ENCODE measurements at regions not wholly inside any gene's neighbourhood (a gene's known extent, or its start where the extent isn't known, plus 50 kb on each side); places are given as distances from the start of the nearest gene placed in this dataset.

DNA sequence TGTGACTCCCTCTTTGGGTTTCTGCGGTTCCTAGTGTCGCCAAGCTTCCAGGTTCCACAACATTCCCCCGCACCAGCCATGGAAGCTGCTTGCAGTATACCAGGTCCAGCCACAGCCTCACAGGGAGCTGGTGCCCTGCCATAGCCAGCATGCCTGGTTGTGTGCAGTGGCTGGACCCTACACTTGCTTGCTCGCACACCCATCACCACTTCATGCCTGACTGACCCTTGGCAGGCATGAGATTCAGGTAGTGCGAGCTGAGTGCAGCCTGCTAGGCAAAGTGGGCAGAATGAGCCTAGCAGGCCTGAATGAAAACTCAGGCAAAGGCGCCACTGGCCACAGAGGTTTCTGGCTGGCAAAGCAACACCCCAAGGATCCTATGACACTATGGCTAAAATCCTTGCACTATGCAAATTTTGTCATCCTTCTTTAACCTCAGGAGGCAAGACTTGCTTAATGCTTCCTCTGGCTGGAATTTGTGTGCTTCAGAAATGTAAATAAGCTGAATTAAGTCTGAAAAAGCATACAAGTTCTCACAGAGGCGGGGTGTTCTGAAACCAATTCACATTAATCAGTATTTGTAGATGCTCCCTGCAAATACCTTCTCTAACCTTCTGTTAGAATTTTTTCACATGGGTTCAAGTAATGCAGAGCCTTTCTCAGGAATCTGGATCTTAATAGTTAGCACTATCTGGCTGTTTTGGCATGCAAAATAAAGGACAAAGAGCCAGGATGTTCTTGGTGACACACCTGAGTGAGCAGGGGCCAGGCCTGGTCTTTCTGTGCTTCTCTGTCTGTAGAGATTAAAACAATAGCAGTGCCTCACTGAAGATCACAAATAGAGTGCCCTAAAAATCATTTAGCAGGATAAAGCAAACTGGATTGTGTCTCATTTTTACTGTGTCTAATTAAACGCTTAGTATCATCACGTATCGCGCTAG, 256.9 kb downstream of the GPATCH2 start:
- TF ChIP-seq RXRA (IDR thresholded peaks at IDR 0.05): no peak
- no peak for TF ChIP-seq RAD21 (IDR thresholded peaks at IDR 0.05)
- no peak for TF ChIP-seq YY1 (IDR thresholded peaks at IDR 0.05)
- TF ChIP-seq FOXA2 (IDR thresholded peaks at IDR 0.05): no peak
- TF ChIP-seq HNF4G (IDR thresholded peaks at IDR 0.05): no peak
- TF ChIP-seq EGR1 (IDR thresholded peaks at IDR 0.05; ENCODE audit: low read depth in 2 of 2): no peak
- TF ChIP-seq, protein P1, sequence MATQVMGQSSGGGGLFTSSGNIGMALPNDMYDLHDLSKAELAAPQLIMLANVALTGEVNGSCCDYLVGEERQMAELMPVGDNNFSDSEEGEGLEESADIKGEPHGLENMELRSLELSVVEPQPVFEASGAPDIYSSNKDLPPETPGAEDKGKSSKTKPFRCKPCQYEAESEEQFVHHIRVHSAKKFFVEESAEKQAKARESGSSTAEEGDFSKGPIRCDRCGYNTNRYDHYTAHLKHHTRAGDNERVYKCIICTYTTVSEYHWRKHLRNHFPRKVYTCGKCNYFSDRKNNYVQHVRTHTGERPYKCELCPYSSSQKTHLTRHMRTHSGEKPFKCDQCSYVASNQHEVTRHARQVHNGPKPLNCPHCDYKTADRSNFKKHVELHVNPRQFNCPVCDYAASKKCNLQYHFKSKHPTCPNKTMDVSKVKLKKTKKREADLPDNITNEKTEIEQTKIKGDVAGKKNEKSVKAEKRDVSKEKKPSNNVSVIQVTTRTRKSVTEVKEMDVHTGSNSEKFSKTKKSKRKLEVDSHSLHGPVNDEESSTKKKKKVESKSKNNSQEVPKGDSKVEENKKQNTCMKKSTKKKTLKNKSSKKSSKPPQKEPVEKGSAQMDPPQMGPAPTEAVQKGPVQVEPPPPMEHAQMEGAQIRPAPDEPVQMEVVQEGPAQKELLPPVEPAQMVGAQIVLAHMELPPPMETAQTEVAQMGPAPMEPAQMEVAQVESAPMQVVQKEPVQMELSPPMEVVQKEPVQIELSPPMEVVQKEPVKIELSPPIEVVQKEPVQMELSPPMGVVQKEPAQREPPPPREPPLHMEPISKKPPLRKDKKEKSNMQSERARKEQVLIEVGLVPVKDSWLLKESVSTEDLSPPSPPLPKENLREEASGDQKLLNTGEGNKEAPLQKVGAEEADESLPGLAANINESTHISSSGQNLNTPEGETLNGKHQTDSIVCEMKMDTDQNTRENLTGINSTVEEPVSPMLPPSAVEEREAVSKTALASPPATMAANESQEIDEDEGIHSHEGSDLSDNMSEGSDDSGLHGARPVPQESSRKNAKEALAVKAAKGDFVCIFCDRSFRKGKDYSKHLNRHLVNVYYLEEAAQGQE (IDR thresholded peaks at IDR 0.05): no peak
- TF ChIP-seq, protein P2, sequence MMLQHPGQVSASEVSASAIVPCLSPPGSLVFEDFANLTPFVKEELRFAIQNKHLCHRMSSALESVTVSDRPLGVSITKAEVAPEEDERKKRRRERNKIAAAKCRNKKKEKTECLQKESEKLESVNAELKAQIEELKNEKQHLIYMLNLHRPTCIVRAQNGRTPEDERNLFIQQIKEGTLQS (IDR thresholded peaks at IDR 0.05): no peak
- TF ChIP-seq, protein P3, sequence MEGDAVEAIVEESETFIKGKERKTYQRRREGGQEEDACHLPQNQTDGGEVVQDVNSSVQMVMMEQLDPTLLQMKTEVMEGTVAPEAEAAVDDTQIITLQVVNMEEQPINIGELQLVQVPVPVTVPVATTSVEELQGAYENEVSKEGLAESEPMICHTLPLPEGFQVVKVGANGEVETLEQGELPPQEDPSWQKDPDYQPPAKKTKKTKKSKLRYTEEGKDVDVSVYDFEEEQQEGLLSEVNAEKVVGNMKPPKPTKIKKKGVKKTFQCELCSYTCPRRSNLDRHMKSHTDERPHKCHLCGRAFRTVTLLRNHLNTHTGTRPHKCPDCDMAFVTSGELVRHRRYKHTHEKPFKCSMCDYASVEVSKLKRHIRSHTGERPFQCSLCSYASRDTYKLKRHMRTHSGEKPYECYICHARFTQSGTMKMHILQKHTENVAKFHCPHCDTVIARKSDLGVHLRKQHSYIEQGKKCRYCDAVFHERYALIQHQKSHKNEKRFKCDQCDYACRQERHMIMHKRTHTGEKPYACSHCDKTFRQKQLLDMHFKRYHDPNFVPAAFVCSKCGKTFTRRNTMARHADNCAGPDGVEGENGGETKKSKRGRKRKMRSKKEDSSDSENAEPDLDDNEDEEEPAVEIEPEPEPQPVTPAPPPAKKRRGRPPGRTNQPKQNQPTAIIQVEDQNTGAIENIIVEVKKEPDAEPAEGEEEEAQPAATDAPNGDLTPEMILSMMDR (IDR thresholded peaks at IDR 0.05; ENCODE audit: low read depth, low read length, missing input control): no peak
- TF ChIP-seq, protein P4, sequence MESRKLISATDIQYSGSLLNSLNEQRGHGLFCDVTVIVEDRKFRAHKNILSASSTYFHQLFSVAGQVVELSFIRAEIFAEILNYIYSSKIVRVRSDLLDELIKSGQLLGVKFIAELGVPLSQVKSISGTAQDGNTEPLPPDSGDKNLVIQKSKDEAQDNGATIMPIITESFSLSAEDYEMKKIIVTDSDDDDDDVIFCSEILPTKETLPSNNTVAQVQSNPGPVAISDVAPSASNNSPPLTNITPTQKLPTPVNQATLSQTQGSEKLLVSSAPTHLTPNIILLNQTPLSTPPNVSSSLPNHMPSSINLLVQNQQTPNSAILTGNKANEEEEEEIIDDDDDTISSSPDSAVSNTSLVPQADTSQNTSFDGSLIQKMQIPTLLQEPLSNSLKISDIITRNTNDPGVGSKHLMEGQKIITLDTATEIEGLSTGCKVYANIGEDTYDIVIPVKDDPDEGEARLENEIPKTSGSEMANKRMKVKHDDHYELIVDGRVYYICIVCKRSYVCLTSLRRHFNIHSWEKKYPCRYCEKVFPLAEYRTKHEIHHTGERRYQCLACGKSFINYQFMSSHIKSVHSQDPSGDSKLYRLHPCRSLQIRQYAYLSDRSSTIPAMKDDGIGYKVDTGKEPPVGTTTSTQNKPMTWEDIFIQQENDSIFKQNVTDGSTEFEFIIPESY (IDR thresholded peaks at IDR 0.05): no peak
- WGBS: 92% methylated on average over 11 of the region's 11 CpGs
- Histone ChIP-seq H3K27ac (ENCODE audit: low read depth in 1 of 2, low read length in 2 of 2) (no peak overlapping the region), H3K4me1 (ENCODE audit: control insufficient read depth in 4 of 4, insufficient read depth in 4 of 4, low read length in 3 of 4) (no peaks in the 10 kb centered on the region), H3K27me3 (ENCODE audit: control insufficient read depth in 4 of 4, insufficient read depth in 4 of 4, low read length in 3 of 4) (no peaks in the 10 kb centered on the region), H3K9me3 (ENCODE audit: control insufficient read depth in 4 of 4, low read length in 3 of 4) (peaks cover 2 to 16% (median 8%) of the 10 kb centered on the region in 4 donors), H3K4me3 (ENCODE audit: low read depth in 1 of 3, low read length in 3 of 3) (no peak overlapping the region), H3K9ac (ENCODE audit: low read depth in 1 of 2, low read length in 2 of 2) (no peak overlapping the region), H3K36me3 (ENCODE audit: control insufficient read depth in 4 of 4, insufficient read depth in 3 of 4, low read depth in 1 of 4, low read length in 3 of 4) (no peaks in the 10 kb centered on the region)
- no peak for DNase-seq (ENCODE audit: low spot score)

- Histone ChIP-seq H3K4me3 (ENCODE audit: low read depth in 1 of 3, low read length in 3 of 3) (no peak overlapping the region), H3K36me3 (ENCODE audit: control insufficient read depth in 4 of 4, insufficient read depth in 3 of 4, low read depth in 1 of 4, low read length in 3 of 4) (no peaks in the 10 kb centered on the region), H3K9ac (ENCODE audit: low read depth in 1 of 2, low read length in 2 of 2) (no peak overlapping the region), H3K27ac (ENCODE audit: low read depth in 1 of 2, low read length in 2 of 2) (no peak overlapping the region), H3K9me3 (ENCODE audit: control insufficient read depth in 4 of 4, low read length in 3 of 4) (peaks cover 2 to 10% (median 7%) of the 10 kb centered on the region in 4 donors), H3K27me3 (ENCODE audit: control insufficient read depth in 4 of 4, insufficient read depth in 4 of 4, low read length in 3 of 4) (no peaks in the 10 kb centered on the region), H3K4me1 (ENCODE audit: control insufficient read depth in 4 of 4, insufficient read depth in 4 of 4, low read length in 3 of 4) (no peaks in the 10 kb centered on the region)
- WGBS: 85% methylated on average over 7 of the region's 7 CpGs
- DNase-seq (ENCODE audit: low spot score): no peak
- no peak for TF ChIP-seq MAX (IDR thresholded peaks at IDR 0.05)
- TF ChIP-seq TAF1 (conservative IDR thresholded peaks at IDR 0.05): no peak
- no peak for TF ChIP-seq NR2F2 (IDR thresholded peaks at IDR 0.05)
- no peak for TF ChIP-seq HNF4A (conservative IDR thresholded peaks at IDR 0.05)
- TF ChIP-seq GABPA (IDR thresholded peaks at IDR 0.05 in 1 of 2, conservative IDR thresholded peaks at IDR 0.05 in 1 of 2): no peak
- no peak for TF ChIP-seq SP1 (IDR thresholded peaks at IDR 0.05)
- no peak for TF ChIP-seq YY1 (IDR thresholded peaks at IDR 0.05)
- TF ChIP-seq FOXA1 (IDR thresholded peaks at IDR 0.05): no peak
- TF ChIP-seq, protein P2 (IDR thresholded peaks at IDR 0.05): no peak
- TF ChIP-seq EGR1 (IDR thresholded peaks at IDR 0.05; ENCODE audit: low read depth in 2 of 2): no peak
- TF ChIP-seq HNF4G (IDR thresholded peaks at IDR 0.05): no peak
- TF ChIP-seq RAD21 (IDR thresholded peaks at IDR 0.05): no peak
- TF ChIP-seq, protein P4 (IDR thresholded peaks at IDR 0.05): no peak
These were observed 258.6 kb downstream of the GPATCH2 start for GRCh38 chr1:217372049-217372970.
